Right atrium auricular region (tissue), 2 donors: ENCODE measurements at regions not wholly inside any gene's neighbourhood (a gene's known extent, or its start where the extent isn't known, plus 50 kb on each side); places are given as distances from the start of the nearest gene placed in this dataset.

ENCODE experiments used
- DNase-seq: peaks from one replicate; pipeline ENCODE4 v3.0.0-alpha.2; 2019; ENCODE audit warnings: low spot score
- H3K27ac ChIP-seq, 2 donors: fragments of 200-600 bp; sonication (generic); 1 replicate in 1 of 2; 2 replicates in 1 of 2; pipeline ENCODE4 v1.5.1; 2016 to 2019
- H3K27me3 ChIP-seq, 2 donors: fragments of 200-600 bp; sonication (generic); one replicate each; pipeline versions ENCODE4 v1.5.1 to v1.6.0; 2017 to 2019
- H3K36me3 ChIP-seq: fragments of 200-600 bp; sonication (generic); one replicate; pipeline ENCODE4 v1.5.1; 2016
- H3K4me1 ChIP-seq, 2 donors: fragments of 200-600 bp; sonication (generic); one replicate each; pipeline versions ENCODE4 v1.5.1 to v1.6.0; 2017 to 2019
- H3K4me3 ChIP-seq, 2 donors: fragments of 200-600 bp; sonication (generic); 1 replicate in 1 of 2; 2 replicates in 1 of 2; pipeline ENCODE4 v1.5.1; 2017 to 2019; ENCODE audit warnings: mild to moderate bottlenecking in 1 of 2, moderate library complexity in 1 of 2
- H3K9me3 ChIP-seq, 2 donors: fragments of 200-600 bp; sonication (generic); one replicate each; pipeline ENCODE4 v1.5.1; 2019
- CTCF ChIP-seq, 2 donors: fragments of 200-600 bp; sonication (generic); IDR thresholded peaks; one replicate each; pipeline ENCODE4 v1.5.1; 2019; ENCODE audit warnings: antibody characterized with exemption in 2 of 2

GRCh38 chr1:30318864-30319718 lies 404.3 kb downstream of the MATN1 start:
- no peak overlapping the region for H3K27ac ChIP-seq
- H3K4me1 ChIP-seq = no peaks in the 10 kb centered on the region
- H3K27me3 ChIP-seq = no peaks in the 10 kb centered on the region
- no peaks in the 10 kb centered on the region for H3K36me3 ChIP-seq
- H3K4me3 ChIP-seq = no peak overlapping the region
- TF ChIP-seq CTCF (IDR thresholded peaks at IDR 0.05) = no peak
- peaks cover 0 to 7% of the 10 kb centered on the region in 2 donors for H3K9me3 ChIP-seq
- DNase-seq = peak; percentile 18

DNA sequence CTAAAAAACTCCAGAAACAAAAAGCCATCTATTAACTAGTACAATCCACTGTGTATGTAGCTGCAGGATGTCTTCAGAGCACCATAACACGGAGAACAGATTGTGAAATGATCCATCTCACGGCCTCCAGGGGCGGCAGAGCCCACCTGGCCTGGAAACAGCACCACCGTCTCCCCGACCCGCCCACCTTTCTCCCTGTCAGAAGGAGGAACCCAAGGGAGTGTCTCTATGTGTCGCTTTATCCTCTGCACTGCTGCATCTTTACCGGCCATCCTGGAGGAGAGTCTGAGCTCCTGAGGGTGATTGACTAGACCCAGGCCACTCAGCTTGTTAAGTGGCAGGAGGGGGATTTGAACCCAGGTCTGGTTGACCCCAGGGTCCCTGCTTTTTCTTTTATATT lies 405.0 kb downstream of the MATN1 start:
- Histone ChIP-seq H3K27ac (no peak overlapping the region), H3K4me3 (no peak overlapping the region), H3K36me3 (no peaks in the 10 kb centered on the region), H3K9me3 (peaks cover 0 to 7% of the 10 kb centered on the region in 2 donors), H3K4me1 (no peaks in the 10 kb centered on the region), H3K27me3 (no peaks in the 10 kb centered on the region)
- no peak for DNase-seq
- no peak for TF ChIP-seq CTCF (IDR thresholded peaks at IDR 0.05)

DNA sequence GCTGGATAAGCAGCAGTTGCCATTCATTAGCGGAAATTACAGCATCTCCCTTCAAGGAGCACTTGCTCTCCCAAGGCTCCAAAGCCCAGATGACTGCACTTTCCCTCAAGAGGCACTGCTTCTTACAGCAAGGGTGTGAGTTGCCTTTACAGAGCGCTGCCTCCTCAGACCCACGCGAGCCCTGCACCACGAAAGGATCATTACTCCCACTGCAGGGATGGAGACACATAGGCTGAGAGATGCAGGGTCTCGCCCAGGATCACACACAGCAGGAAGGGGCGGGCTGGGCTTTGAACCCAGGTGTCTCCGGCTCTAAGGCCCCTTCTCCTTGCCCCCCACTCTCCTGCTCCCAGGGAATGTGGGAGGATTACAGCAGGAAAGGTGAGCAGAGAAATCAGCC lies 405.5 kb downstream of the MATN1 start:
- Histone ChIP-seq H3K4me1 (no peaks in the 10 kb centered on the region), H3K27me3 (no peaks in the 10 kb centered on the region), H3K9me3 (peaks cover 0 to 7% of the 10 kb centered on the region in 2 donors), H3K4me3 (no peak overlapping the region), H3K27ac (no peak overlapping the region), H3K36me3 (no peaks in the 10 kb centered on the region)
- DNase-seq = no peak
- TF ChIP-seq CTCF (IDR thresholded peaks at IDR 0.05) = no peak

- no peaks in the 10 kb centered on the region for H3K27me3 ChIP-seq
- DNase-seq = peak; percentile 26
- H3K9me3 ChIP-seq = peaks cover 0 to 7% of the 10 kb centered on the region in 2 donors
- H3K4me1 ChIP-seq = no peaks in the 10 kb centered on the region
- H3K4me3 ChIP-seq = no peak overlapping the region
- H3K27ac ChIP-seq = no peak overlapping the region
- no peak for TF ChIP-seq CTCF (IDR thresholded peaks at IDR 0.05)
- no peaks in the 10 kb centered on the region for H3K36me3 ChIP-seq
Measured at GRCh38 chr1:30316056-30316455, 407.3 kb downstream of the MATN1 start.

GRCh38 chr1:30315185-30315960 lies 408.0 kb downstream of the MATN1 start:
- Histone ChIP-seq H3K27ac (no peak overlapping the region), H3K4me1 (no peaks in the 10 kb centered on the region), H3K9me3 (peaks cover 0 to 7% of the 10 kb centered on the region in 2 donors), H3K36me3 (no peaks in the 10 kb centered on the region), H3K27me3 (no peaks in the 10 kb centered on the region), H3K4me3 (no peak overlapping the region)
- no peak for TF ChIP-seq CTCF (IDR thresholded peaks at IDR 0.05)
- peak; percentile 26 for DNase-seq
